Activated B cell treated with CpG ODN at 0.5 μM for 24 hours (primary cell): ENCODE measurements at regions not wholly inside any gene's neighbourhood (a gene's known extent, or its start where the extent isn't known, plus 50 kb on each side); places are given as distances from the start of the nearest gene placed in this dataset.

Experiments used
- ATAC-seq: fragments of 200-7000 bp; cut with Tn5 transposase; one replicate; pipeline ENCODE4 v1.10.0; 2021; ENCODE audit warnings: low read depth, mild to moderate bottlenecking, moderate library complexity
- CTCF ChIA-PET: fragments of 350-600 bp; sonication (Branson Sonifier 250); formaldehyde crosslinking; loops from one replicate; lab custom pipeline; 2021; ENCODE audit warnings: antibody characterized with exemption; lab: Charles Lee
- POLR2A ChIA-PET: fragments of 350-600 bp; sonication (Branson Sonifier 250); formaldehyde crosslinking; loops from one replicate; lab custom pipeline; 2021; ENCODE audit warnings: antibody characterized with exemption; lab: Charles Lee
- DNase-seq: peaks from one replicate; pipeline ENCODE4 v3.0.0; 2022
- H3K27ac Mint-ChIP-seq: one replicate; pipeline ENCODE4 v1.8.0; 2020; ENCODE audit warnings: mixed read lengths
- H3K27me3 Mint-ChIP-seq: one replicate; pipeline ENCODE4 v1.8.0; 2021; ENCODE audit warnings: mixed read lengths
- H3K36me3 Mint-ChIP-seq: one replicate; pipeline ENCODE4 v1.8.0; 2021; ENCODE audit warnings: low read depth, mixed read lengths
- H3K4me1 Mint-ChIP-seq: one replicate; pipeline ENCODE4 v1.8.0; 2021; ENCODE audit warnings: mixed read lengths
- H3K4me3 Mint-ChIP-seq: one replicate; pipeline ENCODE4 v1.8.0; 2020; ENCODE audit warnings: mild to moderate bottlenecking, mixed read lengths
- H3K9me3 Mint-ChIP-seq: one replicate; pipeline ENCODE4 v1.8.0; 2020; ENCODE audit warnings: mixed read lengths
- intact Hi-C: fragments of 100-400 bp; cut with micrococcal nuclease; formaldehyde crosslinking; loops from one replicate; pipeline ENCODE4 v1.15.1; 2024
- TF ChIP-seq, protein P1 (sequence below): fragments of 200-600 bp; IDR thresholded peaks from one replicate; pipeline ENCODE4 v1.8.0; 2022; ENCODE audit warnings: antibody characterized with exemption, mild to moderate bottlenecking

DNA sequence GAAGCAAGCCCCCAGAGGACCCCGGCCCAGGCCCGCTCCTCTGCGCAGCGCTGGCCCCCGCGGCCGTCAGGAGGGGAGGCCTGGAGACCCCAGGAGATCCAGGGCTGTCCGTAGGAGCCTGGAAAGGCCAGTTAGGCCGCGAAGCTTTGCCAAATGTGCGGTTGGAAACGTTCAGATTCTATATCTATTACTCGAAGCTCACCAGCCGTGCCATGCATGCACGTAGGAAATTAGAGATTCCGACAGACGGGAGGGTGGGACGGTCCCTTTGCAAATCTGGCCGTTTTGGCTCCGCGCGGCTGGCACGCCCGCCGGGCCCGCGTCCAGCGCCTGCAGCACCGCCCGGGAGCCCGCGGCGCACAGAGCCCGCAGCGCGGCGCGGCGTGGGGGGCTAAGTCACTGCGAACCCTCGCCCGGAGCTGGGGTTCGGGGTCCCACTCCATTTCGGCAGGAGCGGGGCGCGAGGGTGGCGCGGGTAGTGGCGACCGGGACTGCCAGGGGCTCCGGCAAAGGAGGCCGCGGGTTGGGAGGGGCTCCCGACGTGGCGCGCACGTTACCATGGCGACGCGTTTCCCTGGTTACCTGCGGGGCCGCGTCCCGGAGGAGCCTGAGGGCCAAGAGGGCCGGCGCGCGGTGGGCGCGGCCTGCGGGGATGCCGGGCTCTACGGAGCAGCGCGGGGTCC, 488.6 kb upstream of the SMIM21 start:
- Mint-ChIP-seq H3K27ac (no peak overlapping the region), H3K36me3 (no peaks in the 10 kb centered on the region), H3K4me3 (no peak overlapping the region), H3K9me3 (no peaks in the 10 kb centered on the region), H3K27me3 (peaks cover 4% of the 10 kb centered on the region), H3K4me1 (no peaks in the 10 kb centered on the region)
- POLR2A ChIA-PET, result no interaction called here
- intact Hi-C loops, result no loop called here
- no peak for ATAC-seq
- TF ChIP-seq, protein P1, sequence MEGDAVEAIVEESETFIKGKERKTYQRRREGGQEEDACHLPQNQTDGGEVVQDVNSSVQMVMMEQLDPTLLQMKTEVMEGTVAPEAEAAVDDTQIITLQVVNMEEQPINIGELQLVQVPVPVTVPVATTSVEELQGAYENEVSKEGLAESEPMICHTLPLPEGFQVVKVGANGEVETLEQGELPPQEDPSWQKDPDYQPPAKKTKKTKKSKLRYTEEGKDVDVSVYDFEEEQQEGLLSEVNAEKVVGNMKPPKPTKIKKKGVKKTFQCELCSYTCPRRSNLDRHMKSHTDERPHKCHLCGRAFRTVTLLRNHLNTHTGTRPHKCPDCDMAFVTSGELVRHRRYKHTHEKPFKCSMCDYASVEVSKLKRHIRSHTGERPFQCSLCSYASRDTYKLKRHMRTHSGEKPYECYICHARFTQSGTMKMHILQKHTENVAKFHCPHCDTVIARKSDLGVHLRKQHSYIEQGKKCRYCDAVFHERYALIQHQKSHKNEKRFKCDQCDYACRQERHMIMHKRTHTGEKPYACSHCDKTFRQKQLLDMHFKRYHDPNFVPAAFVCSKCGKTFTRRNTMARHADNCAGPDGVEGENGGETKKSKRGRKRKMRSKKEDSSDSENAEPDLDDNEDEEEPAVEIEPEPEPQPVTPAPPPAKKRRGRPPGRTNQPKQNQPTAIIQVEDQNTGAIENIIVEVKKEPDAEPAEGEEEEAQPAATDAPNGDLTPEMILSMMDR, result no peak
- no peak for DNase-seq
- CTCF ChIA-PET, result no interaction called here

DNA sequence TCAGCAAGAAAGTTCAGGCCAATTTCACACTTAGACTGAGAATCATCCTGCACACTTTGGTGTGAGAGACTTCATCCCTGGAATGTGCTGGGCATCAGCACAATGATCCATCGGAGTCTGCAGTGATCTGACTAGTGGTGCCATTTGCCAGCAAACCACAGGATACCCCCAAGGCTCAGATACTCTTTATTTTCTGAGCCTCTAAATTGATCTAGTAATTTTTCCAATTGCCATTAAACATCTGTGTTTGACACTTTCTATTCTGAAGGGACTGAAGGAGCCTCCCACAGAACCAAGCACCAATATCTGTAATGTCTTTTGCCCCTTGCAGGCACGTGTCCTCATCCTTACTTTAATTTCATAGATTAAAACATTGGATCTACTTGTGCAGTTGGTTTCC, 485.3 kb upstream of the SMIM21 start:
- intact Hi-C loops, result no loop called here
- no peak for DNase-seq
- POLR2A ChIA-PET, result no interaction called here
- Mint-ChIP-seq H3K4me1 (no peaks in the 10 kb centered on the region), H3K9me3 (no peaks in the 10 kb centered on the region), H3K36me3 (no peaks in the 10 kb centered on the region), H3K27me3 (peaks cover 4% of the 10 kb centered on the region), H3K27ac (no peak overlapping the region), H3K4me3 (no peak overlapping the region)
- ATAC-seq, result no peak
- TF ChIP-seq, protein P1, result no peak
- CTCF ChIA-PET, result no interaction called here

DNA sequence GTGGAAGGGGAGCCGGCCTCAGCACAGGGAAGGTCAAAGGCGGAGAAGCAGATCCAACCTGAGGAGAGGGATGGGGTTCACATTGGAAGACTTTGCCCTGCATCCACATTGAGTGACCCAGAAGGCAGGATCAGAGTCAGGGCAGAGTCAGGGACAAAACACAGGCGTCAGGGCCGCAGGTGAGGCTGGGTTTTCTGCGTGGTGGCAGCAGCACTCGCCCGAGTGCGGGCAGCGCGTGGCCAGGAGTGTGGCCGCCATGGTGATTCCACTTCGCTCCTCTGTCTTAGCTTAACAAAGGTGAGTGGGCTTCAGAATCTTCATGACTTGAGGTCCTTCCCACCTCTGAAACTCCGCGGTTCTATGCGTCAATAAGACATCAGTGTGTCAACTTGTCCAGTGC, 476.9 kb upstream of the SMIM21 start:
- TF ChIP-seq, protein P1, result no peak
- Mint-ChIP-seq H3K4me3 (no peak overlapping the region), H3K4me1 (no peaks in the 10 kb centered on the region), H3K27ac (no peak overlapping the region), H3K27me3 (no peaks in the 10 kb centered on the region), H3K9me3 (no peaks in the 10 kb centered on the region), H3K36me3 (no peaks in the 10 kb centered on the region)
- intact Hi-C loops, result no loop called here
- ATAC-seq (no peak), DNase-seq (no peak)
- ChIA-PET POLR2A (no interaction called here), CTCF (no interaction called here)

DNA sequence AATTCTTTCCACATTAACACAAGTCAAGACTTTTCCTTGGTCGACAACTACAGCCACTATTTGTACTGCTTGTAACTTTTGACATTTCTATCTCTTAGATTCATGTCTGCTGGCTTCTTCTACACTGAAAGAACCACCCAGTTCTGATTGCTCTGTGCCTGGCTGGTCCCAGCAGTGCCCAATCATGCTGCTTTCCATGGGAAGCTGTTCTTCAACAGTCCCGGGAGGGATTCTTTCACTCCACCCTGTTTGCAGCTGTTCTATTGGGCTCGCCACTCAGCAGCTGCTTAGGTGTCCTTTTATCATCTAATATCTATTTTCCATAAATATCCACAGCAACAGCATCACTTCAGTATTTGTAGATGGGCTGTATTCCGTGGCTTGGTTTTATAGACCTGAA, 471.1 kb upstream of the SMIM21 start:
- POLR2A ChIA-PET, result no interaction called here
- no peak overlapping the region for H3K27ac Mint-ChIP-seq
- no peaks in the 10 kb centered on the region for H3K4me1 Mint-ChIP-seq
- intact Hi-C loops, result no loop called here
- no peaks in the 10 kb centered on the region for H3K27me3 Mint-ChIP-seq
- no peaks in the 10 kb centered on the region for H3K9me3 Mint-ChIP-seq
- no peaks in the 10 kb centered on the region for H3K36me3 Mint-ChIP-seq
- CTCF ChIA-PET, result no interaction called here
- ATAC-seq (no peak), DNase-seq (no peak)
- TF ChIP-seq, protein P1, result no peak
- H3K4me3 Mint-ChIP-seq, result no peak overlapping the region

DNA sequence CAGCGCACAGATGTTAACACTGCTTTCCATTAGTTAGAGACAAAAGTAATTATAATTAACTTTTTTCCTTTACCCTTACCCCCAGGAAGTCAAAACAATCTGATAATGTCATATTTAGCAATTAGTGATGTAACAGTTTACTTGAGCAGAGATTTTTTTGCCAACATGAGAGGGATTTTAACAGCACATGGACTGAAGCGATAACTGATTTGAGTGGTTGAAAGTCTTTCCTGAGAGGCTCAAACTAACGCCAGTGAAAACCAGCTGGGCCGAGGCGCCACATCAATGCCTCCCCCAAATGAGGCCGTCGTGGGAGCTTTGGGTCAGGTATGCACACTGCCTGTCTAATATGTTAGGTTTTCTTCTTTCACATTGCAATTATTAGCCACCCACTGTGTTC, 469.9 kb upstream of the SMIM21 start:
- Mint-ChIP-seq H3K27me3 (no peaks in the 10 kb centered on the region), H3K36me3 (no peaks in the 10 kb centered on the region), H3K9me3 (no peaks in the 10 kb centered on the region), H3K4me3 (no peak overlapping the region), H3K4me1 (no peaks in the 10 kb centered on the region), H3K27ac (no peak overlapping the region)
- POLR2A ChIA-PET, result no interaction called here
- TF ChIP-seq, protein P1, result no peak
- DNase-seq (no peak), ATAC-seq (no peak)
- intact Hi-C loops, result no loop called here
- CTCF ChIA-PET, result no interaction called here
